Activated CD4-positive, alpha-beta memory T cell treated with anti-CD3 and anti-CD28 coated beads, Interleukin-2, amount 10 ng/mL, durations not matched to agents 7 days and 5 days (primary cell): ENCODE measurements at regions not wholly inside any gene's neighbourhood (a gene's known extent, or its start where the extent isn't known, plus 50 kb on each side); places are given as distances from the start of the nearest gene placed in this dataset.

ENCODE experiments used
- CTCF ChIA-PET: fragments of 350-600 bp; sonication (Branson Sonifier 250); formaldehyde crosslinking; loops from one replicate; lab custom pipeline; 2021; ENCODE audit warnings: antibody characterized with exemption, inconsistent platforms; lab: Charles Lee
- POLR2A ChIA-PET: fragments of 350-600 bp; sonication (Branson Sonifier 250); formaldehyde crosslinking; loops from one replicate; lab custom pipeline; 2021; ENCODE audit warnings: antibody characterized with exemption; lab: Charles Lee
- DNase-seq: peaks from one replicate; pipeline ENCODE4 v3.0.0-alpha.2; 2020
- H3K27ac Mint-ChIP-seq: one replicate; pipeline ENCODE4 v1.8.0; 2021; ENCODE audit warnings: mild to moderate bottlenecking, mixed read lengths
- H3K27me3 Mint-ChIP-seq: one replicate; pipeline ENCODE4 v1.8.0; 2021; ENCODE audit warnings: mixed read lengths
- H3K36me3 Mint-ChIP-seq: one replicate; pipeline ENCODE4 v1.8.0; 2021; ENCODE audit warnings: low read depth, mixed read lengths
- H3K4me1 Mint-ChIP-seq: one replicate; pipeline ENCODE4 v1.8.0; 2021; ENCODE audit warnings: mixed read lengths
- H3K4me3 Mint-ChIP-seq: one replicate; pipeline ENCODE4 v1.8.0; 2021; ENCODE audit warnings: mild to moderate bottlenecking, mixed read lengths
- H3K9me3 Mint-ChIP-seq: one replicate; pipeline ENCODE4 v1.8.0; 2021; ENCODE audit warnings: mixed read lengths

DNA sequence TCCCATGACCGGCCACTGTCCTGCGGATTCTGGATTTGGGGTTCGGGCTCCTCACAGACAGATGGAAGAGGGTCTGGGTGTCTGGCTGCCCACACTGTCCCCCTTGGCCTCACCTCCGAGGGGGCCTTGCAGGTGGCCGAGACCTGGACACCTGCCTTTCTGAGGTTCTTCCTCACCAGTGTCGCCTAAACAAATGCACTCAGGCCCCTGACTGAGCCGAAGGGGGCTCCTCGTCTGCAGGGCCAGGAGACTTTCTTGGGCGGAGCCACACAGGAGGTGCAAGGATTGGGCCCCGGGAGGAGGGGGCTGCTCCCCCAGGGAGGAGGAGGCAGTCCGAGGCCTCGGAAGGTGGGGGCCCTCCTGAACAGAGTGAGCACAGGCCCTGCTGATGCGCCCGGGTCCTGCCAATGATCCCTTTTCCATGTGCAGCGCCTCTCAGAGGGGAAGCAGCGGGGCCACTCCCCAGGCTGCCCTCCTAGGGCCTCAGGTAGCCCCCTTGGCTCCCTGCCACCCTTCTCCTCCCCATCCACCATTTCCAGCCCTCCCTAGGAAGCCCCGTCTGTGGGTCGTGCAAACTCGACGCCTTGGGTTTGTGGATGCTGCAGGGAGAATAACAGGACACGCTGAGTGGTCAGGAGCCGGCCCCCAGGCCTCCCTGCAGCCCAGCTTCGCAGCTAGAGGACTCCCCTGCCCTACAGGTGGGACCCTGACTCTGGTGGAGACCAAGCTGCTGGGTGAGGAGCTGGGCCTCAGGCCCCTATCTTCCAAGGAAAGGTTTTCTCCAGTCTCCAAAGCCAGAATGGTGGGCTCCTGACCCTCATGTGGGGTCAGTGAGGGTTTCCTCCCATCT lies 63.4 kb upstream of the ZNF469 start:
- POLR2A ChIA-PET: no interaction called here
- H3K4me3 Mint-ChIP-seq: no peak overlapping the region

DNA sequence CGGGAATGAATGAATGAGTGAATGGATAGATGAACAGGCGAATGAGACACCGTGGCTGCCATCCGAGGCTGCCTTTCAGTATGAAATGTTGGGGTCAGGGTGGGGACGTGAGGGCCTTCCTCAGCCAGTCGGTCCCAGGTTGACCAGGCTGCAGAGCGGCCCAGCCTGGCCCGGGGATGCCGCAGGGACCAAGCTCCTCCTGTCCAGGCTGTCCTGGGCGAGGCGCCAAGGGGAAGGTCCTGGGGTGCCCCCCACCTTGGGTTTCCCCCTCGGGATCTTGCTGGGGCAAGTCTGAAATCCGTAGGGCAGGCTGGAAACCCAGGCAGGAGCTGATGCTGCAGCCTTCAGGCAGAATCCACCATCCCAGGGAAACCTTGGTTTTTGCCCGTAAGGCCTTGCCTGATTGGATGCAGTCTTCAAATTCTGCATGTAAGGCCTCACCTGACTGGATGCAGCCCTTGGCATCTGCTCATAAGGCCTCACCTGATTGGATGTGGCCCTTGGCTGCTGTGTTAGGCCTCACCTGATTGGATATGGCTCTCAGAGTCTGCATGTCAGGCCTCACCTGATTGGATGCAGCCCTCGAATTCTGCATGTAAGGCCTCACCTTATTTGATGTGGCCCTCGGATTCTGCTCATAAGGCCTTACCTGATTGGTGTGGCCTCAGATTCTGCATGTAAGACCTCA lies 61.7 kb upstream of the ZNF469 start:
- CTCF ChIA-PET: no interaction called here
- Mint-ChIP-seq H3K27ac (no peak overlapping the region), H3K36me3 (no peaks in the 10 kb centered on the region), H3K9me3 (no peaks in the 10 kb centered on the region), H3K4me3 (no peak overlapping the region), H3K4me1 (no peaks in the 10 kb centered on the region), H3K27me3 (no peaks in the 10 kb centered on the region)
- no peak for DNase-seq
- POLR2A ChIA-PET: no interaction called here

More for the DNA sequence above, 63.4 kb upstream of the ZNF469 start:
- Mint-ChIP-seq H3K9me3 (no peaks in the 10 kb centered on the region), H3K27ac (no peak overlapping the region), H3K4me1 (no peaks in the 10 kb centered on the region), H3K27me3 (no peaks in the 10 kb centered on the region), H3K36me3 (no peaks in the 10 kb centered on the region)
- CTCF ChIA-PET: no interaction called here
- no peak for DNase-seq

DNA sequence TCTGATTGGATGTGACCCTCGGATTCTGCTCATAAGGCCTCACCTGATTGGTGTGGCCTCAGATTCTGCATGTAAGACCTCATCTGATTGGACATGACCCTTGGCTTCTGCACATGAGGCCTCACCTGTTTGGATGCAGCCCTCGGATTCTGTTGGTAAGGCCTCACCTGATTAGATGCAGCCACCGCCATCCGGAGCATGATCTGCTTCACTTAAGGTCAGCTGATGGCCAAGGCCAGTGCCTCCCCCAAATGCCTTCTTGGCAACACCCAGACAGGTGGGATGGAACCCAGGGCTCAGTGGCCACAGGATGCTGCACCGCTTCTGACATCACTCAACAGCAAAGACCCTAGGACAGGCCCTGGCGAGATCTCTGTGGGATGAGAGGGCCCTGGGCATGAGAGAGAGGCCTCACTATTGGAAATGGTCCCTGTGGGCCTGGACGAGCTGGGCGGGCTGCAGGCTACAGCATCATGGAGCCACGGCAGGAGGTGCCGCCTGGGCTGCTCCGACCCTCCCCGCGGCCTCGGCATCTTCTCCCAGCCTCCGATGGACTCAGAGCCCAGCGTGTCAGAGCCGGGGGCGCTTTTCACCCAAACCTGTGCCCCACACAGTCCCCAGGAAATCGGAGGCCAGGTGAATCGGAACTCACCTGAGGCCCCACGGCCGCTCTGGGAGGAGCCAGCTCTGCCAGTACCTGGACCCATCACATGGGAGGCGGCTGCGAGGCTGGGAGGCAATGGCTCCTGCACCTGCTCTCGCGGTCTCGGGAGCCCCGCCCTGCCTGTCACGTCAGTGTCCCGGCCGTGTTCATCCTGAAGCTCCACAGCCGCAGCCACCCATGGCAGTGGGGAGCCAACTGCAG lies 60.9 kb upstream of the ZNF469 start:
- H3K36me3 Mint-ChIP-seq: no peaks in the 10 kb centered on the region
- no peak overlapping the region for H3K4me3 Mint-ChIP-seq
- no peaks in the 10 kb centered on the region for H3K9me3 Mint-ChIP-seq
- POLR2A ChIA-PET: no interaction called here
- DNase-seq: no peak
- H3K27ac Mint-ChIP-seq: no peak overlapping the region
- no peaks in the 10 kb centered on the region for H3K4me1 Mint-ChIP-seq
- H3K27me3 Mint-ChIP-seq: no peaks in the 10 kb centered on the region
- CTCF ChIA-PET: no interaction called here

DNA sequence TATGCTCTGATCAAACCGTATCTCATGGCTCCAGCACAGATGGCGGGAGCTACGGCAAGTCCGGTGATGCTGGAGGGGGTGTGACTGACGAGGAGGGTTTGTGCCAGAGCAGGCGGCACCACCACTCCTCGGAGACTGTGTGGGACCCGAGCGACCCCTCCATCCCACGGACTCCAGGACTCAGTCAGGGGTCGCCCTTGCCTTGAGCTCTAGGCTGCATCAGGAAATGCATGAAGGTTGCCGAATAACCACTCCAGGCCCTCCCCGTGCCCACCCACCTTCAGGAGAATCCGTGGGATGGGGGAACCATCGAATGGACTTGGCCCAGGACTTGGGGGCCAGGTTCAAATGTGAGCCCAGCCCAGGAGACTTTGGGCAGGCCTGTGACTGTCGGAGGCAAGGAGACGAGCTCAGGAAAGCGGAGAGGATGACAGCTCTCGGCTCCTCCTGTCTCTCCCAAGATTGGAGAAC lies 60.2 kb upstream of the ZNF469 start:
- Mint-ChIP-seq H3K27ac (no peak overlapping the region), H3K4me1 (no peaks in the 10 kb centered on the region), H3K4me3 (no peak overlapping the region), H3K36me3 (no peaks in the 10 kb centered on the region), H3K9me3 (no peaks in the 10 kb centered on the region), H3K27me3 (no peaks in the 10 kb centered on the region)
- DNase-seq: no peak
- POLR2A ChIA-PET: no interaction called here
- CTCF ChIA-PET: no interaction called here

DNA sequence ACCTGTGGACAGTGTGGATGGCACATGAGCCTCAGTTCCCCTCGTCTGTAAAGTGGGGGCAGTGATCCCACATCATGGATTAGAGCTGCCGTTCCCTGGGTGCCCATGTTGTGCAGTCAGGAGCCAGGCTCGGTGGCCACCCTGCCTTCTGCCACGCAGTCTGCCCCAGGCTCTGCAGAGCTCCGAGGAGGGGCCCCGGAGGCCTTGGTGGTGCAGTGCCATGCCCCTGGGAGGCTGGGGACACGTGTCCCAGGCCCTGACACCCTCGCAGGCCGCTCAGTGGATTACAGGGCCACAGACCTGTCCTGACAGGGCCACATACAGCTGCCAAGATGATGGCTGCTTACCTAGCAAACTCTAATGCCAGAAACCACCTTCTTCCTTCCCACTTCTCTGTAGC lies 59.7 kb upstream of the ZNF469 start:
- H3K36me3 Mint-ChIP-seq: no peaks in the 10 kb centered on the region
- DNase-seq: no peak
- no peaks in the 10 kb centered on the region for H3K9me3 Mint-ChIP-seq
- H3K27me3 Mint-ChIP-seq: no peaks in the 10 kb centered on the region
- ChIA-PET POLR2A (no interaction called here), CTCF (no interaction called here)
- no peak overlapping the region for H3K4me3 Mint-ChIP-seq
- no peaks in the 10 kb centered on the region for H3K4me1 Mint-ChIP-seq
- no peak overlapping the region for H3K27ac Mint-ChIP-seq

DNA sequence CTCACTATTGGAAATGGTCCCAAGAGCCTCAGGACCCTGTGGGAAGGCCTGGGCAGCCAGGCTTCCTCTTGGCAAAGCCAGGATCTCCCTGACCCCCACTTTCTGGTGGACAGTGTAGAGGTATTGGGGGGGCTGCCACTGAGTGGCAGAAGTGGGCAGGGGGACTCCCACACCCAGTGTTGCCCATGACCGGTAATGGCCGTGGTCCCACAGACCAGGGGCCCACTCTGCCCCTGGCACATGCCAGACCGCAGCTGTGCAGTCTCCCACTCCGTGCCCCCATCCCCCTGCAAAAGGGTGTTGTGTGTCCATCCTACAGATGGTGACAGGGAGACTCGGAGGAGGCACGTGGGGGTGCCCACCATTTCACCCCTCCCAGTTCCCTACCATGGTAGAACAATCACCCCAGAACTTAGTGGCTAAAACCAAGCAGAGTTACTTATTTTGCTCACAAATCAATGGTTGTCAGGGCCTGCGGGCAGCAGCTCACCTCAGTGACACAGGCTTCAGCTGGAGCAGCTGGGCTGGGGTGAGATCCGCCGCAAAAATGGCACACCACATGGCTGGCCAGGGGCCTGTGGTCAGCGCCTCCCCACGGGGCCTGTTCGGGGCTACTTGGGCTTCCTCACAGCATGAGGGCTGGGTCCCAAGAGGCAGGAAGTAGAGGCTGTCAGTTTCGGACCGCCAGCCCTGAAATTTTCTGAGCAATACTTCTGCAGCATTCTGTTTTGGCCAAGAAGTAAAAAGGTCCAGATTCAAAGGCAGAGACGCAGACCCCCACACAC lies 59.0 kb upstream of the ZNF469 start:
- ChIA-PET CTCF (no interaction called here), POLR2A (no interaction called here)
- Mint-ChIP-seq H3K9me3 (no peaks in the 10 kb centered on the region), H3K27me3 (no peaks in the 10 kb centered on the region), H3K36me3 (no peaks in the 10 kb centered on the region), H3K4me1 (no peaks in the 10 kb centered on the region), H3K27ac (no peak overlapping the region), H3K4me3 (no peak overlapping the region)
- no peak for DNase-seq

DNA sequence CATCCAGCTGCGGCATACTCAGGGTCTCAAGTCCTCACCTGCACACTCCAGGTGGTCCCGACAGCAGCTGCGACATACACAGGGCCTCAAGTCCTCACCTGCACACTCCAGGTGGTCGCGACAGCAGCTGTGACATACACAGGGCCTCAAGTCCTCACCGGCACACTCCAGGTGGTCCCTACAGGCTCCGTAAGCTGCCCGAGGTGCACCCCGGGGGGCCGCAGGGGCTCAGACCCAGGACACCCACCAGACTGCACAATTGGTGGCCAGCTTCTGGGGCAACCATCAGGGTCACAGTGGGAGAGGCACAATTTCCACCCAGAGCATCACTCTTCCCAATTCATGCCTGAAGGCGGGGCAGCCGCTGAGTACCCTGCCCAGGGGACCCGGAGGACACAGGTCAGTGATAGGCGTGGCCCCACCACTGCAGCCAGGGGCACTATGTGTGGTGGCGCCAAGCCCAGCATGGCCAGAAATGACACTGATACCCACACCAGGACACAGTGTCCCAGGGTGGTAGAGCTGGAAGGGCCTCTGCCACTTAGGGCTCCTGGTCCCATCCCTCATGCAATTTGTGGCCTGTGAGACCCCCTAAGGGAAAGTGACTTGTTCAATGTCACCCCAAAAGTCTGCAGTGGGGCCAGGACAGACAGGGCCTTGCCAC lies 57.5 kb upstream of the ZNF469 start:
- Mint-ChIP-seq H3K9me3 (no peaks in the 10 kb centered on the region), H3K36me3 (no peaks in the 10 kb centered on the region), H3K27me3 (no peaks in the 10 kb centered on the region), H3K27ac (no peak overlapping the region), H3K4me3 (no peak overlapping the region), H3K4me1 (no peaks in the 10 kb centered on the region)
- ChIA-PET POLR2A (no interaction called here), CTCF (no interaction called here)
- no peak for DNase-seq

DNA sequence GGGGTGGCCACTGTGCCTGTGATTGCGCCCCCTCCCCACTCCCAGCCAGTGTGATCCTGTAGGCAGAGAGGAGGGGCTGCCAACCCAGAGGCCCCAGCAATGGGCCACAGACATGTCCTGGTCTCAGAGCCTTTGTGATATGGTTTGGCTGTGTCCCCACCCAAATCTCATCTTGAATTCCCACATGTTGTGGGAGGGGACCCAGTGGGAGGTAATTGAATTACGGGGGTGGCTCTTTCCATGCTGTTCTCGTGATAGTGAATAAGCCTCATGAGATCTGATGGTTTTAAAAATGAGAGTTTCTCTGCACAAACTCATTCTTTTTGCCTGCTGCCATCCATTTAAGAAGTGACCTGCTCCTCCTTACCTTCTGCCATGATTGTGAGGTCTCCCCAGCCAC lies 56.8 kb upstream of the ZNF469 start:
- no peak overlapping the region for H3K4me3 Mint-ChIP-seq
- H3K4me1 Mint-ChIP-seq: no peaks in the 10 kb centered on the region
- H3K9me3 Mint-ChIP-seq: no peaks in the 10 kb centered on the region
- H3K27me3 Mint-ChIP-seq: no peaks in the 10 kb centered on the region
- no peak for DNase-seq
- H3K27ac Mint-ChIP-seq: no peak overlapping the region
- H3K36me3 Mint-ChIP-seq: no peaks in the 10 kb centered on the region
- CTCF ChIA-PET: no interaction called here
- POLR2A ChIA-PET: no interaction called here

DNA sequence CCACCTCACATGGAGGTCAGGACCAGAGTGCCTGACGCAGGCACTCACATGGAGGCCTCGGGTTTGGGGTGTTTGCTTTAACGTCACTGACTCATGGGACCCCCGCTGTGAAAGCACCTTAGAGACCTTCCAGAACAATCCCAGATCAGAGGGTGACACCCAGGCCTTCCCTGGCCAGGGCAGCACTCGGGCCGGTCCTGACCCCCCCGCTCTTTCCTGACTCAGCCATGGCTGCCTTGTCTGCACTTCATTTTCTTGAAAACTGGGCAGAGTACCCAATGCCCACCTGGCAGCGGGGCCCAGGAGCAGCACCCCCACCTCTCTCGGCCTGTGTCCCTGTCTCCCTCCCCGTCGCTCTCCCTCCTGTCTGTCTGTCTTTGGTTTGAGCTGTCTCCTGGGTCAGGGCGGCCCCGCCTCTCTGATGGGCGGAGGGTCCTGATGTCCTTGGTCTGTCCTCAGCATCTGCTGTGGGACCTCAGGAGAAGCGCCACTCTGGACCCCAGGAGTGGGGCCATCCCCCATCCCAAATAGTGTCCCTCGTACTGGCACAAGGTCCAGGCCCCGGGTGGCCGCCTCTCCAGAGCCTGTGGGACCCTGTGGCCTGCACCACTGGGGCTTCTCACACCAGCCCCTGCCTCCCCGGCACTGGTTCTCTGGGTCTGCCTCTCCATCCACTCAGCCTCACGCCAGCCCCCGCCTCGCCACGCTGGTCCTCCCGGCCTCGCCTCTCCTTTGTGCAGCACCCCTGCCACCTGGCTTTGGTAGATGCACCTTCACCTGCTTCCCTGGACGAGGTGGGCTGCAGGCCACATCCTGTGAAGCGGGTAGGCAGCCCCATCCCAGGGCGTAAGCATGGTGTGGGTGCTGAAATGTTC lies 55.9 kb upstream of the ZNF469 start:
- CTCF ChIA-PET: no interaction called here
- H3K4me1 Mint-ChIP-seq: no peaks in the 10 kb centered on the region
- no peak for DNase-seq
- POLR2A ChIA-PET: no interaction called here
- H3K4me3 Mint-ChIP-seq: no peak overlapping the region
- no peaks in the 10 kb centered on the region for H3K9me3 Mint-ChIP-seq
- H3K27me3 Mint-ChIP-seq: no peaks in the 10 kb centered on the region
- H3K27ac Mint-ChIP-seq: no peak overlapping the region
- no peaks in the 10 kb centered on the region for H3K36me3 Mint-ChIP-seq

DNA sequence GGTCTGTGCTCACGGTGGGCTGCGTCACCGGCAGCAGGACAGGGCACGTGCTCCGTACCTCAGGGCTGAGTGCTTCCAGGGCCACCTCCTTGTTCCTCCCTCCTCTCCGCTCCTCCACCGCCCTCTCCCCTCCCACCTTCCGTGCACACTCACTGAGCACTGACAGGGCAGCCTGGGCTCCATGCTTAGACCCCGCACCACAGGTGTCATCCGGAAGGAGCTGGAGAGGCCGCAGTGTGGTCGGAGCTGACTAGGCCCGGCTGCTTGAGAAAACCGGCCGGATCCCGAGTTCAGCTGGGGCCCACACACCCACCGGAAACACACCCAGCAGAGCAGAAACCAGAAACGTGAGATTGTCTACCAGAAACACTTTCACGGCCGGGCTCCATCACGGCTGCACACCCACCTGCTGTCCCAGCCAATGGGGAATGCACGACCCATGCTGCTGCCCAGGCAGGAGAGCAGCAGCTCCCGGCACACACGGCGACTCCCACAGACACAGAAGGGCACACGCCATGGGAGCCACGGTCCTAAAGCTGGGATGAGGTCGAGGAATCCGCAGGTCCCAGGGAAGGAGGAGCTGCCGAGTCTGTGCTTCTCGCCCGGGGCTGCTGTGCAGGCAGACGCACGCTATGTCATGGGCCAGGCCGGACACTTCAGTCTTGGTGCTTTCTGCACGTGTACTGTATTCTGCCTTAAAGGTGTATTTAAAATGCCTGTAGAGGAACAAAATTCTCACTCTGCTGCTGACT lies 55.0 kb upstream of the ZNF469 start:
- no peaks in the 10 kb centered on the region for H3K36me3 Mint-ChIP-seq
- no peaks in the 10 kb centered on the region for H3K27me3 Mint-ChIP-seq
- CTCF ChIA-PET: no interaction called here
- no peaks in the 10 kb centered on the region for H3K9me3 Mint-ChIP-seq
- H3K4me3 Mint-ChIP-seq: no peak overlapping the region
- H3K27ac Mint-ChIP-seq: no peak overlapping the region
- POLR2A ChIA-PET: no interaction called here
- no peak for DNase-seq
- no peaks in the 10 kb centered on the region for H3K4me1 Mint-ChIP-seq

DNA sequence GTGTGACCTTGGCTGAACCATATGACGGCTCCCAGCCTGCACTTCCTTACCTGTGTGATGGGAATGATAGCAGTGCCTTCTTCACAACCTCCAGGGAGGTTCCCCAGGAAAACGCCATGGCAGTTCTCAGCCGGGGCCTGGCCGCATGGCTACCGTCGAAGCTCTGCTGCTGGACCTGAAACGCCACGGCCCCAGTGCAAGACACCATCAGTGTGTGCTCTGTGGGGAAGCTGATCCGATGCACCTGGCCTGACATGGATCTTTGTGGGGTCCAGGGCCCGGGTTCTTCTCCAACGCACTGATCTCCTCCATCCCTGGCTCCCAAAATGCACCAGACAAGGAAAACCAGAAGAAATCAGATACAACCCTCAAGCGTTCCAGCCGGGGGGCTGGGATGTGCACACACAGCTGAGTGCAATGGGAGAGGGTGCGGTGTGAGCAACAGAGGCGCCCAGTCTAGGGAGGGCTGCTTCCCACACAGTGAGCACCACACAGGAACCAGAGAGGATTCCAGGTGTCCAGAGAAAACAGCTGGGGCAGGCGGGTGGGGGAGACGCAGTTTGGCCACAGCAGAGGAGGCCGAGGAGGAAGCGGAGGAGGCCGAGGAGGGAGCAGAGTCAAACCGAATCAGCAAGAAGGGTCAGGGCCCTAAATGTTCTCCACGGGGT lies 54.3 kb upstream of the ZNF469 start:
- ChIA-PET CTCF (no interaction called here), POLR2A (no interaction called here)
- H3K27me3 Mint-ChIP-seq: no peaks in the 10 kb centered on the region
- no peaks in the 10 kb centered on the region for H3K9me3 Mint-ChIP-seq
- H3K4me3 Mint-ChIP-seq: no peak overlapping the region
- peaks cover under 1% of the 10 kb centered on the region for H3K4me1 Mint-ChIP-seq
- no peak for DNase-seq
- H3K36me3 Mint-ChIP-seq: no peaks in the 10 kb centered on the region
- H3K27ac Mint-ChIP-seq: no peak overlapping the region
